DOHH2 (cell line): ENCODE measurements at regions not wholly inside any gene's neighbourhood (a gene's known extent, or its start where the extent isn't known, plus 50 kb on each side); places are given as distances from the start of the nearest gene placed in this dataset.

Experiments
- EZH2phosphoT487 ChIP-seq: fragments of 200-600 bp; sonication (generic); IDR thresholded peaks from 2 replicates; pipeline ENCODE4 v1.6.1; 2017; ENCODE audit warnings: borderline replicate concordance, mild to moderate bottlenecking, antibody characterized with exemption, low read length, moderate library complexity, mixed read lengths
- TF ChIP-seq, protein P1 (sequence below): fragments of 200-600 bp; sonication (generic); IDR thresholded peaks from one replicate; pipeline ENCODE4 v1.5.1; 2014; ENCODE audit warnings: antibody characterized with exemption, mild to moderate bottlenecking, low read depth, low read length; ENCODE audit not compliant: poor library complexity, severe bottlenecking

DNA sequence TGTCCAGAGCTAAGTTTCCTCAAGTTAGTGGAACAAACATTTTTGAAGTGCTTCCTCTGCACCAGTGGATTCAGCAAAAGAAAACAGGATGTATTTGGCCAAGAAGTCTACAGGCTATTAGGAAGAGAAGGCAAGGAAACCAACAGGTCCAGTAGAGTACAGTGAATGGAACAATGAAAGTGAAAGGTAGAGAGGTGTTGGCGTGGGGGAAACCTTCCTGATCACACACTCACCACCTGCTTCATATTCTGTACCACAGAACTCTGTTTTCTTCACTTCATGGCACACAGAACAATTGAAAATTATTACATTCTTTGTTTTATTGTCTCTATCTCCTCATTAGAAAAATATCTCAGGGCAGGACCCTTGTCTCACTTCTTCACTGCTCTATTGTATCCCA lies 417.4 kb upstream of the FMR1 start:
- TF ChIP-seq, protein P1, sequence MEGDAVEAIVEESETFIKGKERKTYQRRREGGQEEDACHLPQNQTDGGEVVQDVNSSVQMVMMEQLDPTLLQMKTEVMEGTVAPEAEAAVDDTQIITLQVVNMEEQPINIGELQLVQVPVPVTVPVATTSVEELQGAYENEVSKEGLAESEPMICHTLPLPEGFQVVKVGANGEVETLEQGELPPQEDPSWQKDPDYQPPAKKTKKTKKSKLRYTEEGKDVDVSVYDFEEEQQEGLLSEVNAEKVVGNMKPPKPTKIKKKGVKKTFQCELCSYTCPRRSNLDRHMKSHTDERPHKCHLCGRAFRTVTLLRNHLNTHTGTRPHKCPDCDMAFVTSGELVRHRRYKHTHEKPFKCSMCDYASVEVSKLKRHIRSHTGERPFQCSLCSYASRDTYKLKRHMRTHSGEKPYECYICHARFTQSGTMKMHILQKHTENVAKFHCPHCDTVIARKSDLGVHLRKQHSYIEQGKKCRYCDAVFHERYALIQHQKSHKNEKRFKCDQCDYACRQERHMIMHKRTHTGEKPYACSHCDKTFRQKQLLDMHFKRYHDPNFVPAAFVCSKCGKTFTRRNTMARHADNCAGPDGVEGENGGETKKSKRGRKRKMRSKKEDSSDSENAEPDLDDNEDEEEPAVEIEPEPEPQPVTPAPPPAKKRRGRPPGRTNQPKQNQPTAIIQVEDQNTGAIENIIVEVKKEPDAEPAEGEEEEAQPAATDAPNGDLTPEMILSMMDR: no peak
- TF ChIP-seq EZH2phosphoT487: no peak
